Stimulated activated CD4-positive, alpha-beta T cell treated with anti-CD3 and anti-CD28 coated beads, TNF-alpha, amount 100 ng/mL, for 48 hours (primary cell): ENCODE measurements at regions not wholly inside any gene's neighbourhood (a gene's known extent, or its start where the extent isn't known, plus 50 kb on each side); places are given as distances from the start of the nearest gene placed in this dataset.

Source experiments
- DNase-seq, 3 donors: peaks; one replicate each; pipeline ENCODE4 v3.0.0-alpha.2; 2020; ENCODE audit warnings: low read depth in 3 of 3

GRCh38 chr16:85990861-85991301 is 91.9 kb downstream of the IRF8 start:
- no peak for DNase-seq

- no peak for DNase-seq
These were observed 92.5 kb downstream of the IRF8 start for GRCh38 chr16:85991425-85991824.

- no peak for DNase-seq
These were observed 92.9 kb downstream of the IRF8 start for GRCh38 chr16:85991856-85992255.

GRCh38 chr16:85992359-85992758 is 93.4 kb downstream of the IRF8 start:
- no peak for DNase-seq

GRCh38 chr16:85992779-85993178 is 93.8 kb downstream of the IRF8 start:
- DNase-seq = no peak

- no peak for DNase-seq
These were observed 95.8 kb downstream of the IRF8 start for GRCh38 chr16:85994492-85995490.

- no peak for DNase-seq
These were observed 96.8 kb downstream of the IRF8 start for GRCh38 chr16:85995541-85996423.

- DNase-seq = no peak
These were observed 97.9 kb downstream of the IRF8 start for GRCh38 chr16:85996843-85997242.

- DNase-seq = no peak
These were observed 99.4 kb downstream of the IRF8 start for GRCh38 chr16:85998171-85998867.

GRCh38 chr16:85998868-85999729 is 100.1 kb downstream of the IRF8 start:
- no peak for DNase-seq

GRCh38 chr16:85999778-86000177 is 100.8 kb downstream of the IRF8 start:
- DNase-seq = no peak

GRCh38 chr16:86002178-86002900 is 103.4 kb downstream of the IRF8 start:
- DNase-seq = no peak

- DNase-seq = no peak
These were observed 108.6 kb downstream of the IRF8 start for GRCh38 chr16:86007524-86007923.

- no peak for DNase-seq
These were observed 111.7 kb downstream of the IRF8 start for GRCh38 chr16:86010680-86011141.

- DNase-seq = no peak
These were observed 112.6 kb downstream of the IRF8 start for GRCh38 chr16:86011532-86011931.

- DNase-seq = no peak
These were observed 113.3 kb downstream of the IRF8 start for GRCh38 chr16:86012221-86012620.

- no peak for DNase-seq
These were observed 114.9 kb downstream of the IRF8 start for GRCh38 chr16:86013867-86014266.

GRCh38 chr16:86015606-86016005 is 116.6 kb downstream of the IRF8 start:
- no peak for DNase-seq

GRCh38 chr16:86016201-86016965 is 117.4 kb downstream of the IRF8 start:
- peak in 2 of 3 donors; percentile 16 to 40 for DNase-seq
